HEK293 (cell line): ENCODE measurements at regions not wholly inside any gene's neighbourhood (a gene's known extent, or its start where the extent isn't known, plus 50 kb on each side); places are given as distances from the start of the nearest gene placed in this dataset.

Experiments used
- CTCF ChIP-seq: fragments of 450-650 bp; formaldehyde crosslinking; IDR thresholded peaks from 2 replicates; pipeline ENCODE4 v1.5.1; 2016; ENCODE audit warnings: missing biosample characterization, missing genetic modification characterization
- GLI2 ChIP-seq: fragments of 450-650 bp; formaldehyde crosslinking; IDR thresholded peaks from 2 replicates; pipeline ENCODE4; 2017; ENCODE audit warnings: missing biosample characterization, missing genetic modification characterization, low read depth, borderline replicate concordance
- SP7 ChIP-seq: fragments of 450-650 bp; formaldehyde crosslinking; IDR thresholded peaks from 2 replicates; pipeline ENCODE4 v1.5.1; 2016; ENCODE audit warnings: missing biosample characterization, missing genetic modification characterization
- ZBTB1 ChIP-seq: fragments of 450-650 bp; formaldehyde crosslinking; IDR thresholded peaks from 2 replicates; pipeline ENCODE4 v1.5.1; 2016; ENCODE audit warnings: missing biosample characterization, missing genetic modification characterization
- ZNF2 ChIP-seq: fragments of 450-650 bp; formaldehyde crosslinking; IDR thresholded peaks from 2 replicates; pipeline ENCODE4 v1.5.1; 2016; ENCODE audit warnings: missing biosample characterization, missing genetic modification characterization
- ZNF391 ChIP-seq: fragments of 450-650 bp; formaldehyde crosslinking; IDR thresholded peaks from 2 replicates; pipeline ENCODE4 v1.5.1; 2016; ENCODE audit warnings: low read depth, missing biosample characterization, missing genetic modification characterization, borderline replicate concordance
- ZNF624 ChIP-seq: fragments of 450-650 bp; formaldehyde crosslinking; IDR thresholded peaks from 2 replicates; pipeline ENCODE4 v1.5.1; 2017; ENCODE audit warnings: missing biosample characterization, missing genetic modification characterization

- TF ChIP-seq GLI2 (tag by site-specific recombination) = no peak
- TF ChIP-seq ZBTB1 (tag by site-specific recombination) = no peak
- no peak for TF ChIP-seq ZNF624
- no peak for TF ChIP-seq ZNF391 (tag by site-specific recombination)
- no peak for TF ChIP-seq CTCF (tag by site-specific recombination)
- TF ChIP-seq ZNF2 (tag by site-specific recombination) = no peak
- TF ChIP-seq SP7 (tag by site-specific recombination) = no peak
These were observed 183.3 kb downstream of the UBE2E3 start for GRCh38 chr2:181163691-181164090.
